HG03064 (cell line): ENCODE measurements at regions not wholly inside any gene's neighbourhood (a gene's known extent, or its start where the extent isn't known, plus 50 kb on each side); places are given as distances from the start of the nearest gene placed in this dataset.

Source experiments
- ATAC-seq: cut with Tn5 transposase; IDR thresholded peaks from one replicate; pipeline ENCODE4 v1.9.1; 2021; ENCODE audit warnings: low read depth; ENCODE audit not compliant: unreplicated experiment

DNA sequence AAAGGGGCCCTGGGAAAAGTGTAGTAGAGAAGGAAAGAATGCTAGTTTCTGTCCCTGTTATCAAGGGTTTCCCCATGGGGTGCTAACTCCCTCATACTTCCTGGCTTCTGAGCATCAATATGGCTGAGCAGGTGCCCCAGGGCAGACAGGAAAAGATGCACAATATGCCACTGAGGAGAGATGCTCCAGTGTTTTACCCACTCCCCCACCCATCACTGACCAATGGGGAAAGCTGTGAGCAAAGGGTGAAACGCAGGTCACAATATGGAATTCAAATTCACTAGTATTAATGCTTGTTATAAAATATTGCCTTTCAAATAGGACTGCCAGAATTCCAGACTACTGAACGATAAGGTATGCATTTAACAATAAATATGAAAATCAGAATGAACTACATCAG is 187.5 kb upstream of the CTNNB1 start:
- no peak for ATAC-seq

DNA sequence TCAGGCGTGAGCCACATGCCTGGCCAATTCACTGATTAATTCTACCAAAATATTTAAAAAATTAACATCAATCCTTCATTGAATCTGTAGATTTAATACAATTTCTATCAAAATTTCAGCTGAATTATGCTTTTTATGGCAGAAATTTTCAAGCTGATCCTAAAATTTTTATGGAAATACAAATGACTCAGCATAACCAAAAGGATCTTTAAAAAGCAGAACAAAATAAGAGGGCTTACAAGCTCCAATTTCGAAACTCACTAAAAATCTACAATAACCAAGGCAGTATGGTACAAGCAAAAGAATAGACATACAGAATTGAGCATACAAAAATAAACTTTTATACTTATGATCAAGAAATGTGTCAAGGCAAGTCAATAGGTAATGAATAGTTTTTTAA is 180.4 kb upstream of the CTNNB1 start:
- ATAC-seq = no peak

DNA sequence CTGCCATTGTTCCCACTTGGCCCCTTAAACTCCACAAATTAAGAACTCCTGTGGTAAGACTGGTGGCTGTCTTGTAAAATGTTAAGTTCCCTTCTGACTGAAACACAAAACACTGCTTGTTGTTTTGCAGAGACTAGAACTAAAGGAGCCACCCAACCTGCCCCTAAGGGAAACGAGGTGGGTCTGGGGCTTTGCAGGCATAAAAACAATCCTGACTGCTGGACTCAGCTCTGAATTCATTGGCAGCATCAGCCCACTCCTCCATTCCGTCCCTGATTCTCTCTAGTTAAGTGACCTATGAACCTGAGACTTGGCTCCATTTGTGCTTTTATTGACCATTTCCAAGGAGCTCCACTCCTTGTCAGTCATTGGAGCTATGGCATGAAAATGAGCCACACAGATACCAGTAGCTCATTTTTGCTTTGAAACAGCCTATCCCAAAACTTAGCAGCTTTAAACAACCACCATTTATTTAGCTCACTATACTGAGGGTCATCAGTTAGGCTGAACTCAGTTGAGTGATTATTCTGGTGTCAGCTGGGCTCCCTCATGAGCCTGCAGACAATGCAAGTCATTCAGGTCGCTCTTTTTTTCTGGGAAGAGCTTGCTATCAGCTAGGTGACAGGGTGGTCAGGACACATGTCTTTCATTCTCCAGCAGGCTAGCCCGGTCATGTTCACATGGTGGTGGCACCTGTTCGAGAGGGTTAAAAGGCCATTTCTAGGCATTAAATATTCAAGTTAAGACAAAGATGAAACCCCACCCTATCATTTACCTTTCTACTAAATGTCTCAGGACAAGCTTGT is 175.1 kb upstream of the CTNNB1 start:
- no peak for ATAC-seq

DNA sequence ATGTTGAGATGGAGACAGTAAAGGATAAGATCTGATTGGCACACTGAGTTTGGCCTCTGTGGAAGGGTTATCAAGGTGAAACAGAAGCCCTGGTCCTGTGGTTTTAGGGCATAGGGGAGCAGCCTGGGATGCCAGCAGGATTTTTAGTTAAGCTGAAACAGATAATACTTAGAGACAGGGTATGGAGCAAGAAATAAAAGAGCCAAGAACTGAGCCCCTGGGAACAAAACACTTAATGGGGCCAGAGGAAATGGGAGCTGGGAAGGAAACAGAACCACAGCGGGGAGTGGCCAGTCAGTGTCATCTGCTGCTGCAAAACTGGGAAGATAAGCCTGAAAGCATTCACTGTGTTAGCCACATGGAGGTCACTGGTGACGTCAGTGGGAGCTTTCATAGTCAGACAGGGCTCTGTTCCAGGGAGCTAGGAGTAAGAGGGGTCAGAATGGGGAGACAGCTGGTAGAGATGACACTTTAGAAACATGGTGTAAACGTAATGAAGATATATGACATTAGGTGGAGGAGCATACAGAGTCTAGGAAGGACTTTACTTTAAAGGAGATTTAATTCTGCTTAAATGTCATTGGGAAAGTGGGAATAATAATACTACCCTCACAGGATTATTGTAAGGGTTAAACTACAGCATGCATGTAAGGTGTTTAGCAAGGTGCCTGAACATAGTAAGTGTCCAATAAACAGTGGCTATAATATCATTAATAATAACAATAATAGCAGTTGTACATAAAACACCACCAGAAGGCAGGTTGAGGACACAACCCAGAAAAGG is 172.7 kb upstream of the CTNNB1 start:
- ATAC-seq = no peak

DNA sequence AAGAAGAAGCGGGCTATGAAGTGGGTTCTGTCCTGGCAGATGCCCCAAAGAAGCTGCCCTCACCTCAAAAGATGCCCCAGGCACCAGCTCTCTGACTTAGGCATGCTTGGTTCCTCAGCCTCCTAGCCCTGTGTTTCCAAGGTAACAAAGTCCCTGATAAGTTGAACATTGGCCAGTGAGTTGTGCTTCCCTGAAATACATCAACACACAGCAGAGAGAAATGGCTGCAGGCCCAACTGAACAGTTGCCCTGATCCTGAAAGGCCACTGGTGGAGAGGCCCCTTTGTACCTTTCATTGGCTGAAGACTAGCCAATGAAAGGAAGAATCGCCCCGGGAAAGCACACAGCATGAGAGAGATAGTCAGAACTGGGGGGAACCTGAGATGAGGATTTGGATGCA is 169.9 kb upstream of the CTNNB1 start:
- ATAC-seq = no peak

DNA sequence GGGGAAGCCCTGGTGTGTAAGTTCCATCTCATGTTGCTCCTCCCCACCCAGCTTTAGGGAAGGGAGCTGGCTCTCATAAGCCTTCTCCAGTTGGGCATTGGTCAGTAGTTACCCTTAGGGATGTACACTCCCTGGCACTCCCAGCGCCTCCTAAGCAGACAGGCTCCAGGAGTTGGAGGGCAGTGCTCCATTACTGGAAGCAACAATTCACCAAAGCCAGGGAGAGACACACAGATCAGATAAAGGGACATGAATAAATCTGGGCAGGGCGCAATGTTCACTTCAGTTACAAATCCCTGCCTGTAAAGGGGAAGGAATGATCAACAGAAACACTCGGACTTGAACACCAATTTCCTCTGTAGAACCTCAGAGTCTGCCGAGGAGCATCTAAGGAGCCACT is 169.1 kb upstream of the CTNNB1 start:
- no peak for ATAC-seq

DNA sequence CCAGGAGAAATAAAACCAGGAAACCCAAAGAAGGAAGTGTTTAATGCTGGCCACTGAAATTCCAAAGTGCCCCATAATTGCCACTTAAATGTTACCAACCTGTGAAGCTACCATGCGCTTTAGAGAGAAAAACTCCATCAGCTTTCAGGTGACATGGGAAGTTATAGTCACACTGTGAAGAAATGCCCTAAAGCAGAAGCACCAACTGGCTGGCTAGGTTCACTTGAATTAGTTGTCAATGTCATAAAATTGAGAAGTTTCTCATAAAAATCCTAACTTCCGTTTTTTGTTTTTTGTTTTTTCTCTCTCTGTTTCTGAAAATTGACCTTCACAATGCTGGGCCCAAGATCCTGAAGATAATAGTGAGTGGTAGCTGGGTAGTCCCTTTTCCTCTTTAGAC is 167.9 kb upstream of the CTNNB1 start:
- ATAC-seq = no peak

DNA sequence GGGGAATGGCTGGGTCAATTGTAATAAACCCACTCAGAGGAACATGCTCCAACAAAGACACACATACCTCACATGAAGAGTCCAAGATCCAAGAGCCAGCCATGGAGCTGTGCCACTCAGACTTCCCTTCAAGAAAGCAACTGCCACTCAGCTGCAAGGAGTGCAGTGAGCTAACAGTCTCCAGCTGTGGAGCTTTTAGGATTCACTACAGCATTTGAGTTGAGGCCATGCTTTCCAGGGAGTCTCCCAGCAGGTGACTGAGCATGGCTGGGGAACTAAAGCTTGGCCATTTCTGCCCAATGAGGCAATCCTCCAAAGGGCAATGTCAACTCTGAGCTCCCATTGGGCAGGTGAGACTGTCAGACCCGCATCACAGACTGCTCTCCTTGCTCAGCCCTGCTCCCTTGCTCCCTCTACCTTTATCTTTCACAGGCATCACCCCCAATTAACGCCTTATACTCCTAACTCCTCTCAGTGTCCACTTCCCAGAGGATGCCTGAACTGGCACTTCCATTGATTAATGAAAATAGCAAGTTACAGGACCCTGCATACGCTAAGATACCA is 165.3 kb upstream of the CTNNB1 start:
- no peak for ATAC-seq

DNA sequence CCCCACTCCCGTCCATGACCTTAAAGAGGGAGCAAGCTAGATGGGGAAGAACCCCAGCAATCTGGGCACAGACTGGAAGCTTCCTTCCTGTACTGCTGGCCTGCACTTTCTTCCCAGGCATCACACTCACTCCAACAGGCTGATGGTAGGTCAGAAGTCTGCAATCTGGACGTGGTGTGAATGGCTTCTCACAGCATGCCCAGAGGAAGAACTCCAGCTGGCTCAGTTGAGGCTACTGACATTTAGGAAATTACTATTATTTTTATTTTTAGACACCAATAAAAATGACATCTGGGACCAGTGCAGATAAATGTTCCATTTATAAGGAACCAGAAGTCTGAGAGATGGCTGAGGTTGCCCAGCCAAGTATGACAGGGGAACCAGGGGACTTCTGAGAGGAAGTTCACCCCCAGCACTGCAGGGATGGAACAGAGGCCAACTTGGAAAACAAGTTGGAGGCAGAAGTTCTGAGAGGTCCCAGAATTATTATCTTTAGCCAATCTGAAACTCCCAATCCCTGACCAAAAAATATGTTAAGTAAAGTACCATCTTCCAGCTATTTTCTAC is 163.8 kb upstream of the CTNNB1 start:
- ATAC-seq = no peak

DNA sequence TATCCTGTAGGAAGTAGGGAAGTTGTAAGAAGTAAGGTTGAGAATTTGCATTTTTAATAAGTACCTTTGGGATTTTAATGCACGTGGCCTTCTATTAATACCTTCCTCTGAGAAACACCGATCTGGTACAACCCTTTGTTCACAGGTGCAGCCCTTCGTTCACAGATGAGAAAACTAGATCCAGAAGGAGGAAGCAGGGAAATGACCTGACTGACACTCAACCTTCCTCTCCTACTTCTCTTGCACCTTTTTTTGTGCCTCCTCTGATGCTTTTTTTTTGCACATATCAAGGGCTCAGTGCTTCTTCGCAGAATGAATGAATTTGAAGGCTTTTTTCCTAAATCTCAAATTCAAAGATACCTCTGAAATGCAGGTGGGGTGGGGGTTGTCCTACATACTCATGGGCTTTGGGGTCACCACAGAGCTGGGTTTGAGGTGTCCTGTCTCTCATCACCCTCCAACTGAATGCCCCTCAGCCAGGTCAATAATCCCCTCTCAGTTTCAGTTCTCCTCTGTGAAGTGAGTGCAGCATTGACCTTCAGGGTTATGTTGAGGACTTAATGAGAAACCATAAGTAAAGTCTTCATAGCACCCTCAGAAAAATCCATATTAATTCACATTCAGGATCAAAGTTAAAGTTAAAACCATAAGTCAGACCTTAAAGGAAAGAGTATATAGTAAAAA is 161.5 kb upstream of the CTNNB1 start:
- no peak for ATAC-seq

DNA sequence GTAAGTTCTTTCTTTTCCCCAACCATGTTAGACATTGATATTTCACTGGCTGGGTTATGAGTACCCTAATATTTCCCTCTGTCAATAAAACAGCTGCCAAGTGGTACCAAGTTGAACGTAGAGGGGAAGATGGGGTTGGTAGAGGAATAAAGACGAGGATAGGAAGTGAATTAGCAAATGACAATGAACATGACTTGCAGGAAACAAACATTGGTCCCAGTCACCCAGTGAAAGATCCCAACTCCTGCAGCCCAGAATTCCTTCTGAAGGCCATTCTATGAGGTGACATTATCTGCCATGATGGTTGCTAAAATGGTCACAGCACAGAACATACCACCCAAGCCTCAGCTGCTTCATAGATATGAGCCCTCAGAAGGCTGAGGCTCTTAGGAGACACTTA is 159.0 kb upstream of the CTNNB1 start:
- no peak for ATAC-seq

DNA sequence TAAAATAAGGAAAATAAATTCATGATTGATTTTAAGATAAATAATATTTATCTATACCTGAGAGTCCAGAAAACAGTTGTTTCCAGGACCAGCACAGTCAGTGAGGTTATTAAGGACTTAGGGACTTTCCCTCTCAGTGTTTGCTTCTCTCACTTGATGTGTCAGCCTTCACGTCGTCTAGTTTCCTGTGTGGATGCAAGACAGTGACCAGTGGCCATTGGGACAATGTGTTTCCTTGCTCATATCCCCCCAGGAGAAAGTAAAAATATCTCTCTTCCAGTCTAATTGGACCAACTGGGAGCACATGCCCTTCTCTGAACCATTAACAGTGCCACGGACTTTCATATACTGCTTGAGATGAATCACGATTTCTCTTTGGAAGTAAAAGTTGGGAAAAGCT is 157.8 kb upstream of the CTNNB1 start:
- ATAC-seq = no peak

DNA sequence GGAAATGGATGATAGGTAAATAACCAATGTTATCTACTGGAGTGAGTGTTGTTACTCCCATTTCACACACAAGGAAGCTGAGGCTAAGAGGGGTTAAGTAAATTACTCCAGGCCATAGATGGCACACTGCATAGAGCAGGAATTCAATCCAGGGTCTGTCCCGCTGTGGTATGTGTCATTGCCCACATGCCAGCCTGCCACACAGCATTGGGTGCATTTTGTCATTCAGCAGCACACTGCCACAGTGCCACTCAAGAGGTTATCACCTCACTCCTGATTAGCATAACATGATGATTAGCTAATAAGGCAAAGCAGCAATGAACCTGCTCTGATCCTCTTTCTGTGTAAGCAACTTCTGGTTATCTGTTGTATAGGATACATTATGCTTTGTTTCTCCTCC is 157.4 kb upstream of the CTNNB1 start:
- ATAC-seq = no peak

DNA sequence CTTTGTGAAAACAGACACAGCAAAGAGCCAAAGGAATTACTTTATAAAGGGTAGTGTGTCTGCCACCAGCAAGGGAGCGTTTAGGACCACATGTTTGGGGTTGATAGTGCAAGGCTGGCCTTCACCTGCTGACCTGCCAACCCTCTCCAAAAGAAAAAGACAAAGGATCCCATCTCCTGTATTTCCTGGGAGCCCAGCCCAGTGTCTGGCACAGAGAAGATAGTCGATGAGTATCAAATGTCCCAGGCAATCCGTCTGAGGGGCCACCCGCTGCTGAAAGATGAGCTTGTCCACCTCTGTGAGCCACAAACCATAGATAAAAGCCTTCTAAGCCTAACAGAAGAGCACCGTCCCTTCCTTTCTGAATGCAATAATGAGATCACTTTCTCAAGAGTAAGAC is 154.8 kb upstream of the CTNNB1 start:
- ATAC-seq = no peak

DNA sequence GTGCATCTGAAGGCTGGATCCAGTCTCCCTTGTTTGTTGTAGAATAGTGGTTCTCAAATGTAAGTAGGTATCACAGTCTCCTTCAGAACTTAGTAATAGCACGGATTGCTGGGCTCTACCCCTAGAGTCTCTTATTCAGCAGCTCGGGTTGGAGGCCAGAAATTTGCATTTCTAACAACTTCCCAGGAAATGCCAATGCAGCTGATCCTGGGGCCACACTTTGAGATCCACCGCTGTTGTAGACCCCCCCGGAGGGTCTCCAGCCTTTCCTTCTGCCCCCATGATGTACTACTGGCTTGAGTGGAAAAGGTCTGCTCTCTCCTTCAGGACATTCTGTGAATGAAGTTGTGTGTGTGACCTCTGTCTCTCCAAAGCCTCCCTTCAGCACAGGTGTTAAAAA is 153.8 kb upstream of the CTNNB1 start:
- ATAC-seq = no peak

DNA sequence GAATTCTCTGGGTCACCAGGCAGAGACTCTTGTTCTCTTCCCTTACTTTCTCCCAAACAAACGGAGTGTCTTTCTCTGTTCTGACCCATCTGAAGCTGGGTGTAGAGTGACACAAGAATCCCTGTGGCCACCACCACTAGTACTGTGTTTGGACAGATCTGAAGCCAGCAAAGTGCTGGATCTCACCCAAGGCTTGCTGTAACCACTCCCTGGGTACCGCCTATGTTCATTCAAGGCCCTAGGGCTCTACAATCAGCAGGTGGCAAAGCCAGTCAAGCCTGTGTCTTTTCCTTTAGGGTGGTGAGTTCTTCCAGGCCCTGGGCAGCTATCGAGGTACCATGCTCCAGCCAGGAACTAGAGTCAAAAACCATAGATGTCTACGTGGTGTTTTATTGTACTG is 149.2 kb upstream of the CTNNB1 start:
- no peak for ATAC-seq

DNA sequence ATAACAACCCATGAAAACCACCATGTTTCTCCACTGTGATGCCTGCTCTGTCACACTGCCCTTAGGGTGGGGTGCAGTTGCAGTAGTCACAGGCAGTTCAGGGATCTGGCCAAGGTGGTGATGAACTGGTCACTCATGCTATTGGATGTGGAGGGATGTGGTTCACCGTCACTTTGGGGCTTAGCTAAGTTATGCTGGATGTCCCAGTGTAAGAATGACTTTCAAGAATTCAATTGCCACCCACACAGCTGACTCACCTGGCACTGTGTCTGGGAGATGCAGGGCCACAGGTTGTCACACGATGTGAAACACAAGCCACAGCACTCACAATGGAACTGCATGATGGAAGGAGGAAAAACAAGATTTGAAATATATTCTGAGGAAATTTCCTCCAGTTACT is 146.1 kb upstream of the CTNNB1 start:
- ATAC-seq = no peak

DNA sequence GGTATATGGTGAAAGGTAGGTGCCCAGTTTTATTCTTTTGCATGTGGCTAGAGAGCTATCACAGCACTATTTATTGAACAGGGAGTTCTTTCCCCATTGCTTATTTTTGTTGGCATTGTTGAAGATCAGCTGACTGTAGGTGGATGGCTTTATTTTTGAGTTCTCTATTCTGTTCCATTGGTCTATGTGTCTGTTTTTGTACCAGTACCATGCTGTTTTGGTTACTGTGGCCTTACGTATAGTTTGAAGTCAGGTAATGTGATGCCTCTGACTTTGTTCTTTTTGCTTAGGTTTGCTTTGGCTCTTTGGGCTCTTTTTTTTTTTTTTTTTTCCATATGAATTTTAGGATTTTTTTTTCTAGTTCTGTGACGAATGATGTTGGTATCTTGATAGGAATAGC is 139.2 kb upstream of the CTNNB1 start:
- ATAC-seq = no peak

DNA sequence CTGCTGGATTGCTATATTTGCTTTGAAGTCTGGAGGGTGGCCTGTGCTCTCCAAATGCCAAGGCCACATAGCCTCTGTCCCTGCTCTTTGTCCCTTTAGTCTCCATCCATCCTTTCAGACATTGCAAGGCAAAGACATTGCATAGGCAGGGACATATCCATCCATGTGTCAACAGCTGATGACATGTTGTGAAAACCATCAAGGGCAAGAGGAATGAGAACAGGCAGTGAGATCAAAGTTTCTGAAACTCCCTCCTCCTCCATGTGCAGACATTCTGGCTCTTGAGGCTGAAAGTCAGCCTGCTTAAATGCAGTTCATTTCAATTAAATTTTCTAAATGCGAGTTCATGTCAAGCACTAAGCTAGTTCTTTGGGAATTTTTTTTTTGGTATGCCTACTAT is 135.2 kb upstream of the CTNNB1 start:
- no peak for ATAC-seq

DNA sequence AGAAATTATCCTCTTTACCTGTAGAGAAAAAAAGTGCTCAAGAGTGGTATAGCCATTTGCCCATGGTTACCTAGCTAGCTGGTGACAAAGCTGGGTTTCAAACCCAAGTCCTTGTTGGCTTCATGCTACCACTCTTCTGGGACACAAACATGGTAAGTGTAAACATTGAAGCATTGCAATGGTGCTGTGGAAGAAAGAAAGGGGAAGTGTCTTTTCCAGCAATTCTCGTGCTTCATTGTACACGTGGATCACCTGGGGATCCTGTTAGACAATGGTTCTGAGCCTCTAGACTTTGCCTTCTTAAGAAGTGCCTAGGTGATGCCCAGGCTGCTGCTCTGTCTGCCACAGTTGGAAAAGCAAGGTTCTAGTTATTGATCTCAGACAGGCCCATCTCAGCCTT is 134.8 kb upstream of the CTNNB1 start:
- no peak for ATAC-seq

DNA sequence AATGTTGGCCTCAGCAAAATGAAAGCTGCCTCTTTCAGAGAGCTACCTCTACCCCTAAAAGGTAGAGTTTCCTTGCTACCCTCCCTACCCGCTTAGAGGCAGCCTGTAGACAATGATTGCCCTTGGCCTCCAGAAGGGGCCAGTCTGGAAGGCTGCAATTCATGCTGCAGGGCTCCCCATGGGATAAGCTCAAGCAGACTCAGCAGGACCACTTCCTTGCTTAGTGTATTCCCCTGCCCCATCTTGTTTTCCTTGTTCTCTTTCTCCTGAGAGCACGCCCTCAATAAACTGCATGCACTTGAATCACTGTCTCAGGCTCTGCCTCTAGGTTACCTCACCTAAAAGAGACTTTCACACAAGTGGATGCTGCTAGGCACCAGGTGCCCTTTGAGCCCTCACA is 134.0 kb upstream of the CTNNB1 start:
- ATAC-seq = no peak
